ENCODE measurements at regions not wholly inside any gene's neighbourhood (a gene's known extent, or its start where the extent isn't known, plus 50 kb on each side); places are given as distances from the start of the nearest gene placed in this dataset.

DNA sequence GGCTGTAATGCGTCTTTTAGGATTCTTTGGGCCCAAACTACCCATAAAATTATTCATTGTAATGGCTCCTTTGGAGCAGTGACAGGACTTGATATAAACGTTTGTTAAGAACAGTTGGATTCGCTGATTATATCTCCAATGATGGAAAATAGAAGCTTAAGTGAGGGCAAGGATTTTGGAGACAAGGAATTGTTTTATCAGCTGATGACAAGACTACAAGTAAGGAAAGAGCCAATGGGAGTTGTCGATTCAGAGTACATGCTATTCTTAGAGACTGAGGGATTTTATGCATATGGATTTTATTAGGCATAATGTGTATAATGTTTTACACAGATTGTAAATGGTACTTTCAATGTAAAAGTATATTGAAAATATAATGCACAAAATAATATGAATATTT is 425.5 kb upstream of the RIOK2 start:
- no peak for DNase-seq

GRCh38 chr5:97618721-97619120 is 435.7 kb upstream of the RIOK2 start:
- no peak for DNase-seq

DNA sequence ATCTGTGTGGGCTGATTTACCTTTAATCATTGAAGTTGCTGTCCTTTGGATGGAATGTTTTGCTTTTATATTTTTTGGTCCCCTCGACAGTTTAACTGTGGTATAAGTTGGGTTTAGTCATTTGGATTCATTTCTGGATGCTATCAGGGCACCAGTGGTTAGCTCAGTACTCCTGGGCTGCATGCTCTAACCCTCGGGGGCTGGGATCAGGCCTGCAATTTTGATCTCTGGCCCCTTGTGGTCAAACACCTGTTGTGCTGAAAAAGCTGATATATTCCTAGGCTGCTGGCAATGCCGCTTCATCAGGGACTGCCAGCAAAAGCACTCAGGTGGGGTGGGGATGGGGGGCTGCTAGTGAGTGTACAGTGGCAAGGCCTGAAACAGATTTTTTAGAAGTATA is 440.4 kb upstream of the RIOK2 start:
- no peak for DNase-seq

- DNase-seq = no peak
Measured at GRCh38 chr5:97624886-97625285, 441.8 kb upstream of the RIOK2 start.

DNA sequence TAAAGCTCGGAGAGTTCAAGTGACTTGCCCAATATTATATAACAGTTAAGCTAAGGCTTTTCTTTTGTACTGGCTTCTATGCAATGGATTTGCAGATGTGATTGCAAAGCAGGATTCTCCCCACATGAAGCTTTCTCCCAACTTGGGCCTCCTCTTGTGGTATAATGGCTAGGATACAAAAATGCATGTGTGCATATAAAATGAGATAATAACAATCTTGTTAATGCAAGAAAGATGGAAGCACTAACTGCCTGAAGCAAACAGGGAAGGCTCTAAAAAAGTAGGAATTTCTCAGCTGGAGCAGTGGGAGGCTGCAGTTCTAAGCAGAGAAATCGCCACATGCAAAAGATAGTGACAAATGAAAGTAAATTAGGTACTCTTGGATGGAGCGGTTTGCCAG is 444.2 kb upstream of the RIOK2 start:
- DNase-seq = no peak

DNA sequence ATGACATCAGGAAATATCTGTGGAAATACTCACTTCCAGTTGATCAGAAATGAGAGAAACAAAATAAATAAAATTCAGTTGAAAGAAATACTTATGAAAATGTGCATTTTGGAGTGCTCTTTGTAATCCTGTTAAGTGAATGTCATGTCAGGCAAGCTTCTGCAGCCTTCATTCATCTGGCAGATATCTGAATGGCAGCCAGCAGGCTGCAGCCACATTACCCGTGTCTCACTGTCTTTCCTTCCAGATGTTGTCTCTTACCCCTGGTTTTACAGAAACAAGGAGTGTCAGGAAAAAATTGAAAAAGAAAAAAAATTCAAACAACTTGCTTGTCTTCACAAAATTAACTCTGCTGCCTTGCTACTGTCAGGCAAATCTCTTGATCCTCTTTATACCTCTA is 445.0 kb upstream of the RIOK2 start:
- no peak for DNase-seq

DNA sequence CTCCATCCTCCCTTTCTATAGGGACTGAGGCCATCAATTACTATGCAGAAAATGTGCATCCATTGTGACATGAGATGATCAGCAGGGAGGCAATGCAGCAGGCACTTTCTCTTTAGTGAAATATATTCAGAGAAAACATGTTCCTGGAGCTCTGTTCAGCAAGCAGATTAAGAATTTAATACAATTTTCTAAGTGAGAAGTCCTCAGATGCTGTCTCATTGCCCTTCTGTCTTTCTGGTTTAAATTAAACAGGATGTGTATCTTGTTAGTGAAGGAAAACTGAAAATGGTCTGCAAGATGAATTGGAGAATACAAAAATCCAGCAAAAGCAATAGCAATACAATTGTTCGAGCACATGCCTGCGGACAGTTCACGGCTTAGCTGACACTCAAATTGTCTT is 445.8 kb upstream of the RIOK2 start:
- no peak for DNase-seq

DNA sequence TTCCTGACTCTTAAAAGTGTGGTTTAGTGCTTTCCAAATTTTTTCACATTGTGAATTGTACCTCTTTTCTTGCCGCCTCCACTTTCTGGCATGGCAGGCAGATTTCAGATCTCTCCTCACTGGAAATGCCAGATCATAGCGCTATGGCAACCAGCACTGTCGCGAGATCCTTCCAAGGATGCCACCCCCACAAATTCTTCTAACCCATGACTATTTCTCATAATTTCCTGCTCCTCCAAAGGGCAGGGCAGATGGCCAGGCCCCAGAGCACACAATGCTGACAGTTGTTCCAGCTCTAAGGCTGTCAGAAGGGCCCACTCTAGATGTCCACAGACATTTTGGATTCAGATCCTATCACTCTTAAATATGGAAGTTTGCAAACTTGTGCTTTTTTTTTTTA is 446.2 kb upstream of the RIOK2 start:
- DNase-seq = no peak

- no peak for DNase-seq
Measured at GRCh38 chr5:97635553-97635952, 452.5 kb upstream of the RIOK2 start.

DNA sequence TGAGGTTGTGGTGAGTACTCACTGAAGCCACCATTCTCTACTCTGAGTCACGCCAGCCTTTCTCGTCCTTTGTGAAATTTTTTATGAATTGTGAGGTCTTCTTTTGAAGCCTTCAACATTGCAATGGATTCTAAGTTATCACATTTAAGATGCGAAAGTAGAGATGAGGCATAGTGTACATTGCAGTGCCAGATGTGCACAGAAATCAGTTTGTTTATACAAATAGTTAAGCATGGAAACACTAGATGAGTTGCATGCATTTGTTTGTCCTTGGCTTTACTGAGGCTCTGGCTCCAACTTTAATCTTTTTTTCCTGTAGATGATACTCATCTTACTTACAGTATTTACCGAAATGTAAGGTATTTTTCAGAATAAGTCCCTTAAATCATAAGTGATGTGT is 453.7 kb upstream of the RIOK2 start:
- no peak for DNase-seq

DNA sequence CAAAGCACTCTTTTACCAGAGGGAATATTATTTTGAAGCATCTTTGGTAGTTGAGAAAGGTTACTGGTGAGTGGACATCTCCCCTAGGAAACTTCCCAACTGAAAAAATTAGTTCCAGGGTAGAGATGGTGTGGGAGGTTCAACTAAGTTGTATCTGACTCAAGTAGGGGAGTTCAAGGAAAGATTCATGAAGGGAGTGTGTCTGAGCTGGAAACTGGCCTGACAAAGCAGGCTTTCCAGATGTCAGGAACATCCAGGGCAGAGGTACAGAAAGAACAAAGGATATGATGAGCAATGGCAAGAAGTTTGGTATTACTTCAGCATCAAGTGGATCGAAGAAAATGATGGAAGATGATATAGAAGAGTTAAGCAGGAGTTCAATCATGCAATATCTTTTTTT is 458.0 kb upstream of the RIOK2 start:
- no peak for DNase-seq

DNA sequence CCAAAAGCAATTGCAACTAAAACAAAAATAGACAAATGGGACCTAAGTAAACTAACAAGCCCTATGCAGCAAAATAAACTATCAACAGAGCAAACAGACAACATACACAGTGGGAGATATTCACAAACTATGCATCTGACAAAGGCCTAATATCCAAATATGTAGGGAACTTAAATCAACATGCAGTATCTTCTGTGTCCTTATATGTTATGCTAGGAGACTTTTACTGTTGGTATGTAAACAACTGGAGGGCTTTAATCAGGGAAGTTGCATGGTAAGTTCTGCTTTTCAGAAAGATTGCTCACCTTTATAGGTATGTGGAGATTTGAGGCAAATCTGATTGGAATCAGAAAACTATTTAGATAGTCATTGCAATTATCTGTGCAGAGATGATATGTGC is 461.2 kb upstream of the RIOK2 start:
- DNase-seq = no peak

DNA sequence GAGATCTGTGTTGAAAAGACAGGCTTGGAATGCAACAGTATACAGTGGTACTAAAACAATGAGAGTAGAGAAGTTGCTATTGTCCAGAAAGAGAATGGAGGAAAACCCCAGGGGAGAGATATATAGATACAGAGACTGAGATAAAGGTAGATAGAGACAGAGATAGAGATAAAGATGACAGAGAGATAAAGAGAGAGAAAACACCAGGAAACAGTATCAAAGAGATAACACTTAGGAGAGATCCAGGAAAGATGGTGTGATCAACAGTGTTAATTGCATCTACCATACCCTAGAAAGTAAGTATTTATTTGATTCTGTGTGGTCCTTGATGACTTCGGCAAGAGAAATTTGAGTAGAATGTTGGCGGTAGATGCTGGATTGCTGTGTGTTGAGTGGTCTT is 461.8 kb upstream of the RIOK2 start:
- no peak for DNase-seq

DNA sequence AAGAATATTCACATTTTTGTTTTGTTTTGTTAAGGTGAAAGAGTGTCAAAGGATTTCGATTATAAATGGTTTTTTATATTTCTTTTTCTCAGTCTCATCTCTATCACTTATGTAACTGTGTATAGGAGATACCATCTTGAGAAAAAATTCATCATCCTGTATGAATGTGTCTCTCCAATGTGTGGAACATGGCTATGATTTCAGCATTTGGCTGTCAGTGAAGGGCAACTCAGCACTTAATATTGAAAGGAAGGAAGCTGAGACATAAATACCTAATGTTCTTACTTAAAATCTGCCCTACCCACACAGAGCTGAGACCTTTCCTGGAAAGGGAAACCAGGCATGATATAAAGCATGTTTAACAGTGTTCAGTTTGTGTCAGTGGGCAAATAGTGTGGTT is 474.2 kb upstream of the RIOK2 start:
- no peak for DNase-seq

GRCh38 chr5:97658116-97658900 is 475.3 kb upstream of the RIOK2 start:
- DNase-seq = no peak

DNA sequence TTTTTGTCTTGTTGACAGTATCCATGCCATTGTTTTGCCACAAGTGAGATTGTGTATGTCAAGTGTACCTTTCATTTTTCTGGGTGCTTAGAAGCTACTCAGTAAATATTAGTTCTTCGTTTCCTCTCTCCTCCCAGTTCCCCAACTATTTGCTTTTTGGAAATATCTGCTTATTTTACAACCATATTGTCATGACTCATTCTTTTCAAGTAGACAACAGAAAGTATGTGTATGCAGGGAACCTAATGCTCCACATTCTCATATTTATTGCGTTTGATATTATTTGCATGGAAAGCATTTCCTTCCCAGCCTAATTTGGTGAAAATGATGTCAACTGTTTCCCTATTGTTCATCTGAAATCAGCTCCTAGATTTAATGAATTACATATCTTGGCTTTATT is 483.7 kb upstream of the RIOK2 start:
- DNase-seq = no peak

GRCh38 chr5:97670447-97670846 is 487.4 kb upstream of the RIOK2 start:
- no peak for DNase-seq

DNA sequence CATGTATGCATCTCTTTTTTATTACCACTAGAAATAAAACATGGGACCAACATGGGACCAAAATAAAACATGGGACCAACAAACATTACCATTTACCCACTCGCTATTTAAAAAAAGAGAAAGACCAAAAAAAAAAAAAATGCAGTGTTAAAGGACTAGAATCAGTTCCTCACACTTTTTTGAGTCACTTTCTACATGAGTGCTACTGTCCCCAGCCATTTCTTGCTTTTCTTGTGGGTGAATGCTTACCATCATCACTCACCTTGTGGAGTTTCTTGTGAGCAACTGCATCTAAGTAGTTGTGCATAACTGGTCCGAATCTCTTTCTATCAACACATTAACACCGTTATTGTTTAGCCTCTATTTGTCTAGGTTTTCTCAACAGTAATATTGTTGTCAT is 493.6 kb upstream of the RIOK2 start:
- no peak for DNase-seq

- DNase-seq = no peak
Measured at GRCh38 chr5:97694091-97694490, 511.0 kb upstream of the RIOK2 start.

DNA sequence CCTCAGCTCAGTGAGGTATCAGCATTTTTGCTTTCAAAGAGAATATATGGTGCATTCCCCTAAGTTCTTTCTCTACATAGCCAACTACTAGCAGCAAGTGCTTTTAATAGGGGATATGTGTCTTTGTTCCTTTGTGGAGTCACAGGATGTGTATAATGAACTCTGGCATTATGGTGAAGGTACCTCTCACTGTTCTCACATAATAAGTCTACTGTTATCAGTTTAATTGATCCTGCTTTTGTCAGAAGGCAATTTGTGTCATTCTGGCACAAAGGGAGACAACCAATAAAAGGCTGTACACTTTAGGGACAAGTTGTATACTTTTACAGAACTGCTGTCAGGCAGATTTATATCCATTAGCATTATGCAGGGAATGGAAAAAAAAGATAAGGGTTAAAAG is 531.4 kb upstream of the RIOK2 start:
- DNase-seq = no peak

GRCh38 chr5:97726106-97726505 is 543.1 kb upstream of the RIOK2 start:
- no peak for DNase-seq

DNA sequence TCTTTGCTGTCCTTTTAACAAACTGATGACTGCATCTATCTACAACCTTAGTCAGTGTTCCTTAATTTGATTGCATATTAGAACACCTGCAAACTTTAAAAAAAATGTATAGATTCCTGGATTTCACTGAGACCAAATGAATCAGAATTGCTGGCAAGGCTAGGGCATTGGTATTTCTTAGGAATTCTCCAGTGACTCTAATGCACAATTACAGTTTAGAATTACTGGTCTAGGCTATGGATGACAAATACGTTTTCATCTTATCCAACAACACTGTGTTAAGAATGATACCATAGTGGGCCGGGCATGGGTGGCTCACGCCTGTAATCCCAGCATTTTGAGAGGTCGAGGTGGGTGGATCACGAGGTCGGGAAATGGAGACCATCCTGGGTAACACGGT is 545.9 kb upstream of the RIOK2 start:
- no peak for DNase-seq

GRCh38 chr5:97729938-97730337 is 546.9 kb upstream of the RIOK2 start:
- no peak for DNase-seq

DNA sequence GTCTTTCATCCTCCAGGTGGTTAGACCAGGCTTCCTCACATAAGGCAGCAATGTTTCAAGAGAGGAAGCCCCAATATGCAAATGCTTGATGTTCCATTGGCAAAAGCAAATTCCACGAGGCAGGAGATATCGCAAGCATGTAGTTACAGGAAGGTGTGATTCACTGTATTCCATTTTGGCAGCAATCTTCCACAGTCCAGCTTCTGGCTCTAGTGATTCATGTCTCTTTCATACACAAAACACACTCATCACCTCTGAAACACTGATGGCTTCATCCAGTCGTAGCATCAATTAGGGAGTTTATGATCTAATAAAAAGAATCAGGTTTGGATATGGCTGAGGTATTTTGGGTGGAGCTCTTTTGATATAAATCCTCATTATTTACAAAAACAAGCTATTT is 552.2 kb upstream of the RIOK2 start:
- no peak for DNase-seq

DNA sequence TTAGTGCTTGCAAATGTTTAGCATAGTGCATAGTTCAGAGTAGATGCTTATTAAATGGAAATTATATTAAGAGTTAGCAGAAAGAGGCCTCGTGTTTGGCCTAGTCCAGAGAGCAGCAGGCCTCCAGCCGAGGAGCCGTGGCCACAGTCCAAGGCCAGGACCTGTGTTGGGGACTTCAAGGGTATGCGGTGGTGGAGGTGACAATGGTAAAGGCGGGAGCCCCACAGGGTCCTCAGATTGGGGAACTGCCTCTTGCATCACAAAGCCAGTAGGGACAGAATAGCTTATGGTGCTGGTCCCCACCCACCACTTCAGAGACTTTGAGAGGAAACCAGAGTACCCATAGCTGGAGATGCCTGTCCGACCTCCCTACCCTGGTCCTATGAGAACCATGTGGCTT is 554.6 kb upstream of the RIOK2 start:
- no peak for DNase-seq

DNA sequence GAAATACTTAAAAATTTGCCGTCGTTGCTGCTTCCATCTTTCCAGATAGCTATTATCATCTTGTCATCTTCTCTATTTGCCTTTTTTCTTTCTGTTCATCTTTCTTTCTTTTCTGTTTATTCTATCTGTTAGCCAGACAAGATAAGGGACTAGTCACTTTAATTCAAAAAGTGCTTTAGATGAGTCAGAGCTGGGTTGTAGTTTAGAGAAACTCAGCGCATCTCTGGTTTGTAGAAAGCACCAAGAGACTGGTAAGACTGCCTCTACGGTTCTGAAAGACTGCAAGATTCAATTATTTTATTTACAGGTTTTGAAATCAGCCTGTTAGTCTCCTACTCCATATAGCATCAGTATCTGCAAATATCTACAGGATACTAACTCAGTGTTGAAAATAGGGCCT is 562.8 kb upstream of the RIOK2 start:
- no peak for DNase-seq
